Hematopoietic multipotent progenitor cell treated with erythropoietin and hydrocortisone succinate and interleukin-3 and kit ligand, for 6 days (in vitro differentiated cells): ENCODE measurements at regions not wholly inside any gene's neighbourhood (a gene's known extent, or its start where the extent isn't known, plus 50 kb on each side); places are given as distances from the start of the nearest gene placed in this dataset.
"Not testable (repeated sequence)": the region's sequence is repeated elsewhere in the genome, so short reads cannot be mapped to it uniquely, and the experiment has no call there.

Experiments
- DNase-seq: peaks from one replicate; pipeline ENCODE4 v3.0.0-alpha.2; 2015

GRCh38 chr20:60785301-60785700, 466.8 kb upstream of the CDH4 start:
- DNase-seq: peak; percentile 4

GRCh38 chr20:60785785-60786184, 466.3 kb upstream of the CDH4 start:
- DNase-seq: no peak

- DNase-seq: no peak
Measured at GRCh38 chr20:60786686-60787217, 465.3 kb upstream of the CDH4 start.

DNA sequence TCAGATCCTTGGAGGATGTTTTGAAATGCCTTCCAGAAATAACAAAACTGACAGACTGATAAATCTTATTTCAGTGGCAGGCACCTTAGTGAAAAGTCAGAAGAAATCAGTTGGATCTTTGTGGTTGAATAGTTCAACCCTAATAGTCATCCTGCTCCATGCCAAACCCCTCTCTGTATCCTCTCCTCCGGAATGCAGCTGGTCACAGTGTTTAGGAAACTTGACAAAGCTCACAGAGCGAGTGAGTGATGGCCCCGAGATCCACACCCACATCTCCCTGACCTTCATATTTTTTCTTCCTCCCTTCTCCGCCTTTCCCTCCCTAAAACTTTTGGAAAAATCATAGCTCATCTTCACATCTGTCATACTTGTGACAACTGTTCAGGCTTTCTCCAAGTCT, 464.8 kb upstream of the CDH4 start:
- DNase-seq: no peak

DNA sequence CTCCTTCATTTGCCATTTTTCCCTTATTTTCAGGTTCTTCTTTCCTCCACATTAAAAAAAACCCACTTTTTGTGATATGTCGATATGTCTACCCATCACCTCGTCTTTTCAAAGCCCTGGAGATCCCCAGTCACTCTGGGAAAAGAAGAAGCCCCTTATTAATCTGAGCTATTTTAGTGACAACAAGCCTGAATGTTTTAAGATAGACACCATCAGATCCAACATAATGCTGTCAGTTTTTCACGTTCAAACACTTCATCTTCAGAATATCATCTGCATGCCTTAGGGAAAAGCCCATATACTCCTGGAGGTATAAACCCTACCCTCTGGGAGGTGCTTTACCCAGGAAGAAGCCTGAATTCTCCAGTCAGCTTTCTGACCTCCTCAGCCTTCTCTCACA, 464.0 kb upstream of the CDH4 start:
- no peak for DNase-seq

DNA sequence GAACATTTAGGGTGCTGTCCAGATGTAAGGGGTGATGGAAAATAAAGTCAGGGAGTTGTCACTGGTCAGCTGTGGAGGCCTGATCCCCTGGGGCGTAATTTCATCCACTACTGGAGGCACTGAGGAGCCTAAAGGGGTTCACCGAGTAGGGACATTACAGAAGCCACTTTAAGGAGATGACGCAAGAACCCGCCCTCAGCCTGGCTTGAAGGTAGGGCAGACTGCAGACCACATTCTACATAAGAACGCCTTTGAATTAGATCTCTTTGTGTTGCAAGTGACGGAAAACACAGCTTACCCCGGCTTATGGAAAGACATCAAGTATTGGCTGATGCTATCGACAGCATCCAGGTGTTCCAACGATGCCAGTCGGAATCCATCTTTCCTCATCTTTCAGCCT, 462.7 kb upstream of the CDH4 start:
- DNase-seq: no peak

- not testable (repeated sequence) for DNase-seq
Measured at GRCh38 chr20:60790339-60790738, 461.7 kb upstream of the CDH4 start.

DNA sequence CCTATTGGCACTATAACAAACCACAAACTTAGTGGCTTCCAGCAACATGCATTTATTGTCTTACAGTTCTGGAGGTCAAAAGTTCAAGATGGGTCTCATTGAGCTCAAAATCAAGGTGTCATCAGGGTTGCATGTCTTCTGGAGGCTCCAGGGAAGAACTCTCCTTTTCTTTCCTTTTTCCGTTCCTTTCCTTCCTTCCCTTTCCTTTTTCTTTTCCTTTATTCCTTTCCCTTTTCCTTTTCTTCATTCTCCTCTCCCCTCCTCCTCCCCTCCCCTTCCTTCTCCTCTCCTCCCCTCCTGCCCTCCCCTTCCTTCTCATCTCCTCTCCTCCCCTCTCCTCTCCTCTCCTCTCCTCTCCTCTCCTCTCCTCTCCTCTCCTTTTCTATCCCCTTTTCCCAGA, 460.2 kb upstream of the CDH4 start:
- no peak for DNase-seq

- DNase-seq: no peak
Measured at GRCh38 chr20:60792941-60793340, 459.1 kb upstream of the CDH4 start.

- DNase-seq: no peak
Measured at GRCh38 chr20:60794674-60795073, 457.4 kb upstream of the CDH4 start.

DNA sequence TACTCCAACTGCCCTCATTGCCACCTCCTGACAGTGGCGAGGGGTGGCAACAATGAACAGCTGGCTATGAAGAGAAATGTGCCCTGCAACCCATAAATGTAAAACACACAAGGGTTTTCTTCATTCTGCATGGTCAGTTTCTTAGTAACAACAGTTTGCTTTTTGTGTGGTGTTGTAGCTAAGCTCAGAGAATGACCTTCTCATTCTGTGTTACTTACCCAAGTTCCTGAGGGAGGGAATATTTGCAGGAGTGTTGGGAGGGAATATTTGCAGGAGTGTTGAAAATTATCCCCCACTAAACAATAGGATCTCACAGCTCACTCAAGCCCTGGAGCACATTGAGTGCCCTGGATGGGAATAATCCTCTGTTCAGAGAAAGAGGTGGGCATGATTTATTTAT, 456.4 kb upstream of the CDH4 start:
- no peak for DNase-seq

DNA sequence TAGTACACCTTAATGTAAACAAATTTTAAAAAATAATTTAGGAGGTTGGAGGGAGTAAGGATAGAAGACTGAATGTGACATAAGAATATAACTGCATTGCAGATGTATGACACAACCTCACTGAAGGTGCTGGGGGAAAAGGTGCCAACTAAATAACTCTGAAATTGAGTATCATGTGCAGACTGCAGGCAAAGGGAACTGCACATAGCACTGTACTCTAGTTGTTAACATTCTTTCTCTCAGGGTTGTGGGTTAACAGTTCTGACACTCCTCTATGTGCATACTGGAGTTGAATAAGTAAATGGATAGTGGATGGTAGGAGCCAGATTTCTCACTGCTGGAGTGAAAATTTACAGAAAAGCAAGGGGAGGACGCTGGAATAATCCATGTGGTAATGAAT, 451.9 kb upstream of the CDH4 start:
- no peak for DNase-seq

DNA sequence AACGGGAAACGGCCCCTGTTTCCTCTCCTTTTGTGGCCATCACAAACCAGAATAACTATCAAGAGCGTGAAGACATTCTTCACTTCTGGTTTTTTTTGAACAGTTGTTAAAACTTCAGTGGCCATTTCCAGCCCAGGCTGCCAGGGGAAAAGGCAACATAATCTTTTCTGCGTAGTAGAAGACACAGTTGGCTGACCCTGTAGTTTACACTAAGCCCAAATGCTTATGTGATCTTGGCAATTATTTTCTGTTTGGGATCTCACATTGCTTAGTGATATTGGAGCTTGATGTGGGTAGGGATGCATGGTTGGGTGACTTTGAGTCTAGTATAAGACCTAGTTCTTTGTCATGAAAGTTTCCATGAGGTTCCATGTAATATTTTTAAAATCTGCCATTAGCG, 449.4 kb upstream of the CDH4 start:
- DNase-seq: no peak

DNA sequence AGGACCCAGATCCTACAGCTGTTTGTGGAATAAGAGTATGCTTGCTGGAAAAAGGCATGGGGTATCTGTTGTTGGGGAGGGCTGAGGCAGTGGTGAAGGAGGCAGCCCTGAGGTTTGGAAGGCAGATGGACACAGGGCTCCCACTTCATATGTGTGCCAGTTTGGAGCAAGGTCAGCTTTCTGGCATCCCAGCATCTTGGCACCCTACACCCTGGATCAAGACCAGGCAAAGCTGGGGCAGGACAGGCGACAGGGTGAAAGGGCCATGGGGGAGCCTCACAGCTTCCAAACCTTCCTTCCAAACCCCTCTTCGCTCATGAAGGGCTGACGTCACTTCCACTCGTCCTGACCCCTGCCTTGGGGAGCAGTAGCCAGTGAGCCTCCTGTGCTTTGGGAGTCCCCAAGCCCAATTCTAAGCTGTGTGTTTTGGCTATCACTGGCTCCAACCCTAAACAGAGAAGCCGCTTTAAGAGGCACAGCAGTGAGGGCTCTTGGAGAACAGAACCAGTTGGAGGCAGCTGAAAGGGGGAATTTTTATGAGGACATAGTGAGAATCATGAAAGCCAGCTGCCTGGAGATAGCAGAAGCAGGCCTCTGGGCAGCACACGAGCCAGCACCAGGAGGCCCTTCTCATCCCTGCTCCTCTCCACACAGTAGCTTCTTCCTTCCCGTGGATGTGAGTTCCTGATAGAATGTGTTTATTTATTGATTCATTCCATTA, 448.6 kb upstream of the CDH4 start:
- DNase-seq: no peak

- no peak for DNase-seq
Measured at GRCh38 chr20:60804240-60804917, 447.7 kb upstream of the CDH4 start.

DNA sequence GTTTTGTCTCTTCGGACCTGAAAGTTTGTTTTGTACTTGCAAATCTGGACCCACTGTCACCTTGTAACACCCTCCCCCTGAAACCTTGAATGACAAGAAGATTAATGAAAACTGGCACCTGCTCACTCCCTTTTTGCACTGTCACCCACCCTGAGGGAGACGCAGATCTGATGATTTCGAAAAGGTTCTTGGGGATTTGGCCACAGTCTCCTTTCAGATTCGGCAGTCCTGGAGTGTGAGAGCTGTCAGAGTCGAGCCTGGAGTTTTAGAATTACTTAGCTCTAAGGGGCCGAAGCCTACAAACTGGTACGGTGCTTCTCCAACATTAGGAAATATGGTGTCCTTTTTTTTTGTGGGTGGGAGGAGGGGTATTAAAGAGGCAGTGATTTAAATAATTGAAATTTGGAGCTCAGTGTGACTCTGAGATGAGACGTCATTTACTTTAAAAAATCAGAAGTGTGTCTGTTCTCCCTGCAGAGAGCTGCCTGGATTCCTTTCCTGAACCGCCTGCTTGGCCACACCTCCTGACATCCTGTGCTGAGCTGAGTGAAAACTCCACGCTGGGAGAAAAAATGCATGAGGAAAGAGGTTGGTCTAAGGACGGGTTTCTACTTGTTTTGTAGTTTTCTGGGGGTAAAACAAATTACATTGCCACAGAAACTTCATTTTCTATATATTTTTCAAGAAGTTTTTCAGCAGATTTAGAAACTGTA, 447.0 kb upstream of the CDH4 start:
- DNase-seq: no peak

DNA sequence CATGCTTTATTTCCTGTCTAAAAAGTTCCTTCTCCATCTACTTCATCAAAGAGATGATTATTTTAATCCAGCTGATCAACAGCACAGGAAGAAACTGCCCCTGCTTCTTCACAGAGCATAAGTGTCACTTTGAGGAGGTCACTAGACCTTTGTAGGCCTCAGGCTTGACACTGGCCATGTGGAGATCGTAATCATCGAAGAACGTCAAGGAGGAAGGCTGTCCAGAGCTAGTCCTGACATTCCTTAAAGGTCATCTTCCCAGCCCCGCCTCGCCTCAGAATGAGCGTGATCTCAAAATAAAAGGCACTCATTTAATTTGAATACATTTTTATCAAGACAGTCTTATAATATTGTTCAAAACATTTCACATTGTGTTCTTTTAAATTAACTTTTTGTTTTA, 445.7 kb upstream of the CDH4 start:
- DNase-seq: no peak

DNA sequence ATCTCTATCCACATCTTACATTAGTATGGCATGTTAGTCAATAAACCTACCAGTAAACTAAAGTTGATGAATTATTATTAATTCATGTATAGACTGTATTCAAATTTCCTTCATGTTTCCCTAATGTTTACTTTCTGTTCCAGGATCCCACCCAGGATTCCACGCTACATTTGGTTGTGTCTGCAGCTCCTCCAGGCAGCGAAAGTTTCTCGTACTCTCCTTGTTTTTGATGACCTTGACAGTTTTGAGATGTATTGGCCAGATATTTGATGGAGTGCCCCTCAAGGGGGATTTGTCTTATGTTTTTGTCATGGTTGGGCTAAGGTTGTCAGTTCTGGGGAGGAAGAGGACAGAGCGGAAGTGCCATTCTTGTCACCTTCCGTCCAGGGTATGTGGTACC, 445.2 kb upstream of the CDH4 start:
- no peak for DNase-seq

GRCh38 chr20:60808003-60808672, 443.9 kb upstream of the CDH4 start:
- DNase-seq: no peak

DNA sequence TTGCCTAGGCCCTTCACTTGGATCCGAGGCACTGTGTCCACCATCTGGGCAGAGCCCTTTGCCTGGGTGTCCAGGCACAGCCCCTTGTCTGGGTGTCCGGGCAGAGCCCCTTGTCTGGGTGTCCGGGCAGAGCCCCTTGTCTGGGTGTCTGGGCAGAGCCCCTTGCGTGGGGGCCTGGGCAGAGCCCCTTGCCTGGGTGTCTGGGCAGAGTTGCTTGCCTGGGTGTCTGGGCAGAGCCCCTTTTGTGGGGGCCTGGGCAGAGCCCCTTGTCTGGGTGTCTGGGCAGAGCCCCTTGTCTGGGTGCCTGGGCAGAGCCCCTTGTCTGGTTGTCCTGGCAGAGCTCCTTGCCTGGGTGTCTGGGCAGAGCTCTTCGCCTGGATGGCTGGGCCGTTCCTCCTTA, 443.4 kb upstream of the CDH4 start:
- DNase-seq: no peak

DNA sequence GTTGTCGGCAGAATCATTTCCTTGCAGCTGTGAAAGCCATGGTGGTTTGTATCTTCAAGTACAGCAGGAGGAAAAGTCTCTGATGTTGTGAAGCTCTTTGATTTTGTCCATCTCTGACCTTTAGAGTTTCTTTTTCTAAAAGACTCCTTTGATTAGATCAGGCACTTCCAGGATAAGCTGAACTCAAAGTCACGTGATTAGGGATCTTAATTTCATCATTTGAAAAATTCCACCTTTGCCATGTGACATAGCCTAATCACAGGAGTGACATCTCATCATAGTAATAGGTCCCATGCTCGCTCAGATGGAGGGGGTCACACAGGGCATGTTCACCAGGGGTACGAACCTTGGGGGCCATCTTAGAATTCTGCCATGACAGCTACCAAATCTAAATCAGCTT, 441.5 kb upstream of the CDH4 start:
- no peak for DNase-seq

DNA sequence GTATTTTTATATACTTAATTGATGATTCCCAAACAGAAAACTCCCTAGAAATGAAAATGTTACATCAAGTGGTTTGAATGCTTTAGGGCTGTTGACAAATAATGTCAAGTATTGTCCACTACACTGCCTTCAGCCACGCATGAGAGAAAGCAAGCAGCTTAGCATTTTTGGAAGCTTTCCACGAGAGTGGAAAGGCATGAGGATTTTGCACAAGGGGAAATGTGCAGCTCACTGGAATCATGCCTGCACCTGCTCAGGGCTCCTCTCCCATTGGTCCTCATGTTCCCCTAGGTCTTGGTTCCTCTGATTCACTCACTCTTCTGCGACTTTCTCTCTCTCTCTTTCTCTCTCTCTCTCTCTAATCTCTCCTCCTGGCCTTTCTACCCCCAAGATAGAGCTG, 439.5 kb upstream of the CDH4 start:
- DNase-seq: no peak

DNA sequence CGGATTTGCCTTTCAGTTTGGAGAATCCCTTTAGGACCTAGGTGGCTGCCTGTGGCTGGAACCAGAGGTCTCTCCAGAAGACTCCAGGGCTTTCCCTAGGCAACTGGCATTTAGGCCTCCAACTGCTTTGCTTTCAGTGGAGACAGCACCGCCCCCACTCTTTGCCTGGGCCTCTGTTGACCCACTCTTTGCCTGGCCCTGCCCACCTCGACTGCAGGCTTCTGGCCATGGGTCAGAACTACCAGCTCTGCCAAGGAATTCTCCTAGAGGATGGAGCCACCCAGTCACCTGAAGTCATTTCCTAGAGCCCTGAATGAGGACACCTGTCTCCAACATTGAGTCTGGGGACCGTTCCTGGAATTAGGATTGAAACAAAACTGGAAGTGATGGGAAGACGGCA, 439.0 kb upstream of the CDH4 start:
- no peak for DNase-seq
